Testis (tissue), 2 donors: ENCODE measurements at regions not wholly inside any gene's neighbourhood (a gene's known extent, or its start where the extent isn't known, plus 50 kb on each side); places are given as distances from the start of the nearest gene placed in this dataset.

Source experiments
- POLR2A ChIP-seq: fragments of 450-650 bp; IDR thresholded peaks from one replicate; pipeline ENCODE4 v1.6.1; 2017; ENCODE audit warnings: antibody characterized with exemption, mild to moderate bottlenecking, moderate library complexity
- TF ChIP-seq, protein P1 (sequence below), 3 experiments: fragments of 450-650 bp in 2 of 3; fragments of 200-600 bp in 1 of 3; sonication (generic) in 1 of 3; IDR thresholded peaks; one replicate each; pipeline ENCODE4 v1.5.1; 2016 to 2019; ENCODE audit warnings: antibody characterized with exemption in 3 of 3, mild to moderate bottlenecking in 2 of 3, moderate library complexity in 1 of 3

DNA sequence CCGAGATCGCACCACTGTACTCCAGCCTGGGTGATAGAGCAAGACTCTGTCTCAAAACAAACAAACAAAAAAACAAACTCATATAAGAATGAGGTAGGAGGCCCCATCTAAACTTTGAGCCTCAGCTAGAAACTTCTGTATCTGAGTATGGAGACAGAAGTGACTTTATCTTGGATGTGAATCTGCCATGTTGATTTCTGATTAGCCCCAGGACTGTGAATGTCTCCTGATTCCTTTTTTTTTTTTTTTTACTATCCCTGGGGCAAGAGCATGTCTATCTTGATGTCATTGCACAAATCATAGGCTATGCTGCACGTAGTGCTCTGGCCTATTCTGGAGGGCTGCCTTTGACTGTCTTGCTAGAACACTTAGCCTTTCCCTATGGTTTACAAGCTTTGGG is 211.0 kb downstream of the PTPRU start:
- TF ChIP-seq, protein P1, sequence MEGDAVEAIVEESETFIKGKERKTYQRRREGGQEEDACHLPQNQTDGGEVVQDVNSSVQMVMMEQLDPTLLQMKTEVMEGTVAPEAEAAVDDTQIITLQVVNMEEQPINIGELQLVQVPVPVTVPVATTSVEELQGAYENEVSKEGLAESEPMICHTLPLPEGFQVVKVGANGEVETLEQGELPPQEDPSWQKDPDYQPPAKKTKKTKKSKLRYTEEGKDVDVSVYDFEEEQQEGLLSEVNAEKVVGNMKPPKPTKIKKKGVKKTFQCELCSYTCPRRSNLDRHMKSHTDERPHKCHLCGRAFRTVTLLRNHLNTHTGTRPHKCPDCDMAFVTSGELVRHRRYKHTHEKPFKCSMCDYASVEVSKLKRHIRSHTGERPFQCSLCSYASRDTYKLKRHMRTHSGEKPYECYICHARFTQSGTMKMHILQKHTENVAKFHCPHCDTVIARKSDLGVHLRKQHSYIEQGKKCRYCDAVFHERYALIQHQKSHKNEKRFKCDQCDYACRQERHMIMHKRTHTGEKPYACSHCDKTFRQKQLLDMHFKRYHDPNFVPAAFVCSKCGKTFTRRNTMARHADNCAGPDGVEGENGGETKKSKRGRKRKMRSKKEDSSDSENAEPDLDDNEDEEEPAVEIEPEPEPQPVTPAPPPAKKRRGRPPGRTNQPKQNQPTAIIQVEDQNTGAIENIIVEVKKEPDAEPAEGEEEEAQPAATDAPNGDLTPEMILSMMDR (IDR thresholded peaks at IDR 0.05): no peak
- no peak for TF ChIP-seq POLR2A
